ENCODE measurements at regions not wholly inside any gene's neighbourhood (a gene's known extent, or its start where the extent isn't known, plus 50 kb on each side); places are given as distances from the start of the nearest gene placed in this dataset.
"Not testable (repeated sequence)": the region's sequence is repeated elsewhere in the genome, so short reads cannot be mapped to it uniquely, and the experiment has no call there.

GRCh38 chr21:15976807-15977206 is 247.0 kb downstream of the USP25 start:
- Histone ChIP-seq H3K4me3 (no peak overlapping the region), H3K27ac (no peak overlapping the region), H3K36me3 (no peaks in the 10 kb centered on the region), H3K27me3 (no peaks in the 10 kb centered on the region), H3K9me3 (ENCODE audit: low read depth) (no peaks in the 10 kb centered on the region), H3K4me1 (ENCODE audit: low read depth) (peaks cover 18% of the 10 kb centered on the region)
- peak in 1 of 2 donors; percentile 49 for DNase-seq (ENCODE audit: low read depth in 1 of 2, low spot score in 1 of 2)
- peak; percentile 52 for TF ChIP-seq CTCF (IDR thresholded peaks at IDR 0.05; ENCODE audit: low read depth, low read length)

- peaks cover 18% of the 10 kb centered on the region for H3K4me1 ChIP-seq (ENCODE audit: low read depth)
- H3K36me3 ChIP-seq, result no peaks in the 10 kb centered on the region
- H3K9me3 ChIP-seq (ENCODE audit: low read depth), result no peaks in the 10 kb centered on the region
- DNase-seq (ENCODE audit: low read depth in 1 of 2, low spot score in 1 of 2), result peak; percentile 54 to 55
- peak overlapping the region; percentile 75 for H3K27ac ChIP-seq
- no peaks in the 10 kb centered on the region for H3K27me3 ChIP-seq
- TF ChIP-seq CTCF (IDR thresholded peaks at IDR 0.05; ENCODE audit: low read depth, low read length), result no peak
- no peak overlapping the region for H3K4me3 ChIP-seq
These were observed 248.5 kb downstream of the USP25 start for GRCh38 chr21:15978215-15978738.

GRCh38 chr21:15979493-15979892 is 249.7 kb downstream of the USP25 start:
- not testable (repeated sequence) for DNase-seq (ENCODE audit: low read depth in 1 of 2, low spot score in 1 of 2); H3K27ac ChIP-seq; H3K4me3 ChIP-seq; H3K36me3 ChIP-seq; H3K9me3 ChIP-seq (ENCODE audit: low read depth); H3K27me3 ChIP-seq
- H3K4me1 ChIP-seq (ENCODE audit: low read depth), result peaks cover 18% of the 10 kb centered on the region

- Histone ChIP-seq H3K4me1 (ENCODE audit: low read depth) (peaks cover 13% of the 10 kb centered on the region), H3K4me3 (no peak overlapping the region), H3K27ac (no peak overlapping the region), H3K27me3 (no peaks in the 10 kb centered on the region), H3K36me3 (no peaks in the 10 kb centered on the region), H3K9me3 (ENCODE audit: low read depth) (no peaks in the 10 kb centered on the region)
- no peak for TF ChIP-seq CTCF (IDR thresholded peaks at IDR 0.05; ENCODE audit: low read depth, low read length)
- peak; percentile 38 to 45 for DNase-seq (ENCODE audit: low read depth in 1 of 2, low spot score in 1 of 2)
These were observed 256.5 kb downstream of the USP25 start for GRCh38 chr21:15986277-15986676.

- Histone ChIP-seq H3K36me3 (no peaks in the 10 kb centered on the region), H3K9me3 (ENCODE audit: low read depth) (no peaks in the 10 kb centered on the region), H3K4me1 (ENCODE audit: low read depth) (no peaks in the 10 kb centered on the region), H3K4me3 (no peak overlapping the region), H3K27ac (no peak overlapping the region), H3K27me3 (no peaks in the 10 kb centered on the region)
- no peak for TF ChIP-seq CTCF (IDR thresholded peaks at IDR 0.05; ENCODE audit: low read depth, low read length)
- DNase-seq (ENCODE audit: low read depth in 1 of 2, low spot score in 1 of 2), result no peak
These were observed 262.4 kb downstream of the USP25 start for GRCh38 chr21:15992171-15992570.

- Histone ChIP-seq H3K9me3 (ENCODE audit: low read depth) (no peaks in the 10 kb centered on the region), H3K36me3 (no peaks in the 10 kb centered on the region), H3K27me3 (no peaks in the 10 kb centered on the region), H3K4me1 (ENCODE audit: low read depth) (no peaks in the 10 kb centered on the region), H3K27ac (no peak overlapping the region), H3K4me3 (no peak overlapping the region)
- no peak for TF ChIP-seq CTCF (IDR thresholded peaks at IDR 0.05; ENCODE audit: low read depth, low read length)
- DNase-seq (ENCODE audit: low read depth in 1 of 2, low spot score in 1 of 2), result no peak
These were observed 264.2 kb downstream of the USP25 start for GRCh38 chr21:15993951-15994350.
